ENCODE measurements at regions not wholly inside any gene's neighbourhood (a gene's known extent, or its start where the extent isn't known, plus 50 kb on each side); places are given as distances from the start of the nearest gene placed in this dataset.

GRCh38 chr4:120636120-120636630 is 286.4 kb downstream of the PRDM5 start:
- intact Hi-C loops (cut with DNase I) = no loop called here
- H3K27ac ChIP-seq = no peak overlapping the region
- H3K4me3 ChIP-seq = no peak overlapping the region
- DNase-seq (ENCODE audit: extremely low spot score in 2 of 2) = no peak
- no peaks in the 10 kb centered on the region for H3K36me3 ChIP-seq
- no peaks in the 10 kb centered on the region for H3K27me3 ChIP-seq
- TF ChIP-seq CTCF (IDR thresholded peaks at IDR 0.05) (no peak), POLR2AphosphoS5 (IDR thresholded peaks at IDR 0.05; ENCODE audit: insufficient read depth in 1 of 2, low read depth in 1 of 2) (no peak), POLR2A (IDR thresholded peaks at IDR 0.05) (no peak)
- no peaks in the 10 kb centered on the region for H3K9me3 ChIP-seq
- no peaks in the 10 kb centered on the region for H3K4me1 ChIP-seq

- TF ChIP-seq POLR2A (IDR thresholded peaks at IDR 0.05) (no peak), CTCF (IDR thresholded peaks at IDR 0.05) (no peak), POLR2AphosphoS5 (IDR thresholded peaks at IDR 0.05; ENCODE audit: insufficient read depth in 1 of 2, low read depth in 1 of 2) (no peak)
- Histone ChIP-seq H3K27me3 (no peaks in the 10 kb centered on the region), H3K36me3 (no peaks in the 10 kb centered on the region), H3K4me3 (no peak overlapping the region), H3K4me1 (no peaks in the 10 kb centered on the region), H3K9me3 (no peaks in the 10 kb centered on the region), H3K27ac (no peak overlapping the region)
- intact Hi-C loops (cut with DNase I) = no loop called here
- no peak for DNase-seq (ENCODE audit: extremely low spot score in 2 of 2)
These were observed 288.7 kb downstream of the PRDM5 start for GRCh38 chr4:120633810-120634209.

- H3K9me3 ChIP-seq = no peaks in the 10 kb centered on the region
- TF ChIP-seq CTCF (IDR thresholded peaks at IDR 0.05) = no peak
- no peak for TF ChIP-seq POLR2AphosphoS5 (IDR thresholded peaks at IDR 0.05; ENCODE audit: insufficient read depth in 1 of 2, low read depth in 1 of 2)
- intact Hi-C loops (cut with DNase I) = no loop called here
These were observed 292.1 kb downstream of the PRDM5 start for GRCh38 chr4:120630427-120630826.

GRCh38 chr4:120629546-120630108 is 292.9 kb downstream of the PRDM5 start:
- no peaks in the 10 kb centered on the region for H3K4me1 ChIP-seq
- intact Hi-C loops (cut with DNase I) = no loop called here
- H3K27ac ChIP-seq = no peak overlapping the region
- H3K36me3 ChIP-seq = no peaks in the 10 kb centered on the region
- TF ChIP-seq POLR2AphosphoS5 (IDR thresholded peaks at IDR 0.05; ENCODE audit: insufficient read depth in 1 of 2, low read depth in 1 of 2) (no peak), POLR2A (IDR thresholded peaks at IDR 0.05) (no peak), CTCF (IDR thresholded peaks at IDR 0.05) (no peak)
- DNase-seq (ENCODE audit: extremely low spot score in 2 of 2) = no peak
- no peaks in the 10 kb centered on the region for H3K27me3 ChIP-seq
- no peaks in the 10 kb centered on the region for H3K9me3 ChIP-seq
- no peak overlapping the region for H3K4me3 ChIP-seq

More at GRCh38 chr4:120630427-120630826, 292.1 kb downstream of the PRDM5 start:
- H3K4me3 ChIP-seq = no peak overlapping the region
- no peaks in the 10 kb centered on the region for H3K36me3 ChIP-seq
- no peak overlapping the region for H3K27ac ChIP-seq
- no peaks in the 10 kb centered on the region for H3K4me1 ChIP-seq
- DNase-seq (ENCODE audit: extremely low spot score in 2 of 2) = no peak
- no peaks in the 10 kb centered on the region for H3K27me3 ChIP-seq

GRCh38 chr4:120622601-120623000 is 299.9 kb downstream of the PRDM5 start:
- Histone ChIP-seq H3K36me3 (no peaks in the 10 kb centered on the region), H3K27ac (no peak overlapping the region), H3K9me3 (no peaks in the 10 kb centered on the region), H3K27me3 (no peaks in the 10 kb centered on the region), H3K4me3 (no peak overlapping the region), H3K4me1 (no peaks in the 10 kb centered on the region)
- no peak for DNase-seq (ENCODE audit: extremely low spot score in 2 of 2)
- intact Hi-C loops (cut with DNase I) = no loop called here
- TF ChIP-seq CTCF (IDR thresholded peaks at IDR 0.05) (no peak), POLR2AphosphoS5 (IDR thresholded peaks at IDR 0.05; ENCODE audit: insufficient read depth in 1 of 2, low read depth in 1 of 2) (no peak), POLR2A (IDR thresholded peaks at IDR 0.05) (no peak)
